H1 (cell line): ENCODE measurements at regions not wholly inside any gene's neighbourhood (a gene's known extent, or its start where the extent isn't known, plus 50 kb on each side); places are given as distances from the start of the nearest gene placed in this dataset.

Experiments used
- CTCF ChIA-PET: fragments of 300-600 bp; sonication (Branson Sonifier 250); formaldehyde crosslinking; loops from one replicate; lab custom pipeline; 2021; ENCODE audit not compliant: partially characterized antibody; lab: Charles Lee
- POLR2A ChIA-PET: fragments of 300-600 bp; sonication (Branson Sonifier 250); formaldehyde crosslinking; loops from one replicate; lab custom pipeline; 2021; ENCODE audit warnings: inconsistent platforms; ENCODE audit not compliant: partially characterized antibody; lab: Charles Lee
- DNase-seq, 2 experiments: peaks; one replicate each; pipeline versions ENCODE4 v3.0.0 to v3.0.0-alpha.2; 2010 to 2022; ENCODE audit warnings: low spot score in 2 of 2, low read depth in 1 of 2, mixed read lengths in 1 of 2
- FAIRE-seq: peaks from 2 replicates; lab custom pipeline; 2011; peaks lifted over from hg19 to GRCh38; lab: Jason Lieb, UNC
- H2AFZ ChIP-seq: 2 replicates; pipeline ENCODE4 v1.8.1; 2012; ENCODE audit warnings: low read length, inconsistent platforms
- H2AK5ac ChIP-seq: 2 replicates; pipeline ENCODE4 v1.6.1; 2013; ENCODE audit warnings: low read depth, low read length
- H2BK120ac ChIP-seq: replicated peaks from 2 replicates; pipeline ENCODE3; 2013; ENCODE audit warnings: low read depth, low read length, inconsistent platforms
- H2BK12ac ChIP-seq: 2 replicates; pipeline ENCODE4 v1.6.1; 2013; ENCODE audit warnings: low read depth, low read length
- H2BK15ac ChIP-seq: 2 replicates; pipeline ENCODE4 v1.6.1; 2013; ENCODE audit warnings: low read length
- H2BK20ac ChIP-seq: 2 replicates; pipeline ENCODE4 v1.6.1; 2013; ENCODE audit warnings: low read length
- H2BK5ac ChIP-seq: 2 replicates; pipeline ENCODE4 v1.6.1; 2013; ENCODE audit warnings: low read depth, low read length
- H3K14ac ChIP-seq: 2 replicates; pipeline ENCODE4 v1.6.1; 2013; ENCODE audit warnings: inconsistent platforms; ENCODE audit not compliant: insufficient read length
- H3K18ac ChIP-seq: 2 replicates; pipeline ENCODE4 v1.6.1; 2013; ENCODE audit warnings: low read length; ENCODE audit errors: extremely low read depth
- H3K23ac ChIP-seq: 2 replicates; pipeline ENCODE4 v1.6.1; 2013; ENCODE audit warnings: inconsistent platforms; ENCODE audit not compliant: insufficient read length
- H3K23me2 ChIP-seq: 2 replicates; pipeline ENCODE4 v1.6.1; 2013; ENCODE audit warnings: low read depth, low read length
- H3K27ac ChIP-seq: 2 replicates; pipeline ENCODE4 v1.6.1; 2011; ENCODE audit warnings: low read depth, low read length, inconsistent platforms
- H3K27me3 ChIP-seq, 4 experiments: replicated peaks in 1 of 4; 1 replicate in 1 of 4; 2 replicates in 3 of 4; pipeline versions ENCODE4 v1.6.1 to v1.8.1; 2011 to 2013; ENCODE audit warnings: low read length in 3 of 4, mild to moderate bottlenecking in 3 of 4, inconsistent platforms in 2 of 4, mixed read lengths in 2 of 4, moderate library complexity in 1 of 4; ENCODE audit not compliant: control insufficient read depth in 3 of 4, insufficient read depth in 3 of 4; ENCODE audit errors: extremely low read depth in 1 of 4
- H3K36me3 ChIP-seq, 4 experiments: 2 replicates each; pipeline versions ENCODE4 v1.6.1 to v1.8.1; 2011 to 2013; ENCODE audit warnings: mild to moderate bottlenecking in 4 of 4, low read length in 3 of 4, moderate library complexity in 2 of 4, control low read depth in 1 of 4, inconsistent platforms in 1 of 4; ENCODE audit not compliant: insufficient read depth in 4 of 4, control insufficient read depth in 2 of 4
- H3K4ac ChIP-seq: replicated peaks from 2 replicates; pipeline ENCODE3; 2013; ENCODE audit warnings: low read length, low read depth, mixed read lengths, inconsistent platforms; ENCODE audit not compliant: insufficient read length
- H3K4me1 ChIP-seq, 4 experiments: replicated peaks in 1 of 4; 1 replicate in 1 of 4; 2 replicates in 3 of 4; pipeline versions ENCODE4 v1.6.1 to v1.8.1; 2011 to 2013; ENCODE audit warnings: low read length in 3 of 4, inconsistent platforms in 2 of 4, mixed read lengths in 1 of 4; ENCODE audit not compliant: insufficient read depth in 4 of 4, control insufficient read depth in 3 of 4
- H3K4me2 ChIP-seq, 2 experiments: 2 replicates each; pipeline versions ENCODE4 v1.6.1 to v1.8.1; 2011 to 2013; ENCODE audit warnings: low read depth in 2 of 2, low read length in 2 of 2, control low read depth in 1 of 2, inconsistent platforms in 1 of 2, mild to moderate bottlenecking in 1 of 2; ENCODE audit not compliant: insufficient read depth in 1 of 2
- H3K4me3 ChIP-seq, 4 experiments: fragments of 200-600, 300-600 bp in 1 of 4; sonication (generic), shearing (Covaris generic), sonication (Bioruptor Twin) in 1 of 4; 2 replicates each; pipeline versions ENCODE4 v1.5.1 to v1.8.1; 2011 to 2016; ENCODE audit warnings: low read length in 4 of 4, low read depth in 3 of 4, control low read depth in 2 of 4, inconsistent platforms in 2 of 4, mild to moderate bottlenecking in 2 of 4, mixed read lengths in 1 of 4, moderate library complexity in 1 of 4; ENCODE audit not compliant: insufficient read depth in 2 of 4; ENCODE audit errors: extremely low read depth in 1 of 4
- H3K56ac ChIP-seq: replicated peaks from 2 replicates; pipeline ENCODE3; 2013; ENCODE audit warnings: low read depth, mild to moderate bottlenecking, mixed read lengths, low read length, inconsistent platforms; ENCODE audit not compliant: insufficient read length
- H3K79me1 ChIP-seq: 2 replicates; pipeline ENCODE4 v1.6.1; 2013; ENCODE audit warnings: low read depth, low read length, control low read depth
- H3K79me2 ChIP-seq, 2 experiments: 2 replicates each; pipeline versions ENCODE4 v1.6.1 to v1.8.1; 2012 to 2013; ENCODE audit warnings: low read length in 2 of 2, mild to moderate bottlenecking in 2 of 2, inconsistent platforms in 1 of 2; ENCODE audit not compliant: insufficient read depth in 2 of 2, control insufficient read depth in 1 of 2
- H3K9ac ChIP-seq, 4 experiments: replicated peaks in 1 of 4; 1 replicate in 1 of 4; 2 replicates in 3 of 4; pipeline versions ENCODE4 v1.6.1 to v1.8.1; 2011 to 2013; ENCODE audit warnings: low read depth in 3 of 4, low read length in 3 of 4, control low read depth in 2 of 4, mild to moderate bottlenecking in 2 of 4, moderate library complexity in 2 of 4, inconsistent platforms in 1 of 4; ENCODE audit errors: extremely low read depth in 1 of 4
- H3K9me3 ChIP-seq, 2 experiments: 2 replicates each; pipeline versions ENCODE4 v1.6.1 to v1.8.1; 2012 to 2013; ENCODE audit warnings: mild to moderate bottlenecking in 2 of 2, moderate library complexity in 2 of 2, control low read depth in 1 of 2, inconsistent platforms in 1 of 2, low read depth in 1 of 2, low read length in 1 of 2, mixed read lengths in 1 of 2; ENCODE audit not compliant: insufficient read depth in 2 of 2
- H4K20me1 ChIP-seq, 2 experiments: replicated peaks in 1 of 2; 2 replicates each; pipeline versions ENCODE3 to v1.8.1; 2011 to 2013; ENCODE audit warnings: inconsistent platforms in 2 of 2, low read length in 2 of 2, mild to moderate bottlenecking in 1 of 2; ENCODE audit not compliant: insufficient read depth in 2 of 2, control insufficient read depth in 1 of 2
- H4K5ac ChIP-seq: 2 replicates; pipeline ENCODE4 v1.6.1; 2013; ENCODE audit warnings: low read length, low read depth, mixed read lengths, inconsistent platforms; ENCODE audit not compliant: insufficient read length
- H4K8ac ChIP-seq: 2 replicates; pipeline ENCODE4 v1.8.0; 2013; ENCODE audit warnings: mild to moderate bottlenecking, moderate library complexity, low read length, inconsistent platforms; ENCODE audit not compliant: insufficient read depth; ENCODE audit errors: extremely low read depth
- H4K91ac ChIP-seq: replicated peaks from 2 replicates; pipeline ENCODE3; 2013; ENCODE audit warnings: low read length, mixed read lengths, inconsistent platforms; ENCODE audit not compliant: insufficient read length
- CEBPB ChIP-seq: IDR thresholded peaks from 2 replicates; pipeline ENCODE4 v1.6.1; 2012; ENCODE audit warnings: low read depth, low read length
- CHD1 ChIP-seq: IDR thresholded peaks from 2 replicates; pipeline ENCODE4 v1.6.1; 2012; ENCODE audit warnings: low read depth, low read length, improper control_type of control experiment
- EGR1 ChIP-seq: IDR thresholded peaks from 2 replicates; pipeline ENCODE4 v1.6.1; 2011; ENCODE audit warnings: low read depth, low read length, borderline replicate concordance
- FOSL1 ChIP-seq: IDR thresholded peaks from 2 replicates; pipeline ENCODE4 v1.6.1; 2011; ENCODE audit warnings: mild to moderate bottlenecking, low read depth, low read length, moderate library complexity; ENCODE audit not compliant: insufficient read depth
- PHF8 ChIP-seq: fragments of 200-600 bp; sonication (generic); conservative IDR thresholded peaks from 2 replicates; pipeline ENCODE4 v1.7.1; 2012; ENCODE audit warnings: low read depth, mild to moderate bottlenecking, inconsistent platforms, low read length, moderate library complexity
- SIRT6 ChIP-seq: IDR thresholded peaks from one replicate; pipeline ENCODE4 v1.7.1; 2012; ENCODE audit warnings: low read length, inconsistent platforms
- TEAD4 ChIP-seq: IDR thresholded peaks from 2 replicates; pipeline ENCODE4 v1.6.1; 2012; ENCODE audit warnings: low read depth, low read length, inconsistent platforms, mixed read lengths
- ZNF274 ChIP-seq: IDR thresholded peaks from 2 replicates; pipeline ENCODE4 v1.7.0; 2012; ENCODE audit warnings: low read length, borderline replicate concordance; ENCODE audit errors: extremely low read depth
- whole genome bisulfite sequencing, 2 experiments: shearing (Covaris generic) in 1 of 2; methylation state at CpG; one replicate each; pipeline versions ENCODE4 v1.1.6 to v1.1.7; 2013 to 2015; ENCODE audit warnings: low lambda C conversion rate in 2 of 2, mixed read lengths in 2 of 2, inconsistent platforms in 1 of 2, low coverage in 1 of 2, missing lambda C conversion rate in 1 of 2; ENCODE audit not compliant: insufficient replicate concordance in 2 of 2, insufficient coverage in 1 of 2, insufficient read length in 1 of 2; ENCODE audit errors: extremely low coverage in 1 of 2, missing lambda C conversion rate in 1 of 2; 5-methylcytosine and 5-hydroxymethylcytosine counted together
- TF ChIP-seq, protein P1 (sequence below): IDR thresholded peaks from 2 replicates; pipeline ENCODE4 v1.6.1; 2011; ENCODE audit warnings: low read depth, mild to moderate bottlenecking, low read length; ENCODE audit not compliant: insufficient read depth

DNA sequence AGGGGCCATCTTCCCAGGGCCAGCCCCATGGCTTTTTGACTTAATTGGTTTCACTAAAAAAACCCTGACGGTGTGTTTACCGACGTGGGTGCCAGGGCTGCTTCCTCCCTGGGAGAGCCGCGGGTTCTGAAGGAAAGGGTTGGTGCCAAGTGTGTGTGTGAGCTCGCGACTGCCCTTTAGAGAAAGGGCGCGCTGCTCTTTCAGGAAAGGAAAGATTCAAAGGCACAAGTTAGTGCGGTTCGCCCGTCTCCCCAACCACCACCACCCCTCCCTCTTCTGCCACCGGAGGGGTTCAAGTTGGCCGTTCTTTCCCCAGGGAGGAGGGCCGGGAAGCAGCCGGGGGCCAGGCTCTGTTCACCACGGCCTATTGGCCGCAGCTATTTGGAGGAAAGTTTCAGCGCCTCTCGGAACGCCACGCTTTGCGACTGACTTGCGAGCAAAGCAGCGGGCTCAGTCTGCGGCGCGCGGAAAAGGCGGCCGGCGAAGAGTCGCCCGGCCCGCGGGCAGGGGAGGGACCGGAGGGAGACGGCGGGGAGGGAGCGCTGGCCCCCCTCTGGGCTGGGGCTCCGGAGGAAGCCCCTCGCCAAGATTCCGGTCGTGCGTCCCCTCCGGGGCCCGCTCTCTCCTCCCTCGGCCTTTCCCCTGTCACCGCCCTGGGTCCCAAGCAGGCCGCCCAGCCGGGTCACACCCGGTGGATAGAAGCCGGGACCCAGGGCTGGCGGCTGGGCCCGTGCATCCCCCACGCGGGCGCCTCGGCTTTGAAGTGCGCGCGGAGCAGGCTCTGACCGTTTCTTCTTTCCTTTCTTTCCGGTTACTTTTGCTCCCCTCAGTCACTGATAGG lies 165.9 kb upstream of the PPP1R3A start:
- Histone ChIP-seq H3K27me3 (peaks cover 34 to 71% (median 56%) of the 10 kb centered on the region in 4 experiments), H3K27ac (no peak overlapping the region), H4K5ac (no peak overlapping the region), H2AFZ (peak overlapping the region; percentile 97), H3K4me1 (peaks cover 3 to 12% (median 7%) of the 10 kb centered on the region in 4 experiments), H3K56ac (no peak overlapping the region), H3K79me2 (no peaks in the 10 kb centered on the region), H3K9ac (peak overlapping the region in 3 of 4 experiments; percentile 43 to 81 (median 50); a peak in 5 of 7 replicates), H2BK5ac (peak overlapping the region; percentile 8; the same call in 1 of the 2 replicates), H2BK20ac (0 out of 2 replicates have a peak overlapping the region, but pooled peaks have one; percentile 18), H2BK12ac (peak overlapping the region; percentile 84), H4K20me1 (no peaks in the 10 kb centered on the region), H4K91ac (no peak overlapping the region), H2AK5ac (no peak overlapping the region), H3K4me3 (peak overlapping the region; percentile 62 to 71 (median 69)), H3K23ac (no peak overlapping the region), H3K18ac (peak overlapping the region; percentile 83), H3K4ac (no peak overlapping the region), H3K4me2 (peak overlapping the region; percentile 83 to 100), H4K8ac (peak overlapping the region; percentile 87; the same call in 1 of the 2 replicates), H2BK15ac (no peak overlapping the region), H3K79me1 (no peaks in the 10 kb centered on the region), H2BK120ac (no peak overlapping the region), H3K23me2 (peaks cover 40% of the 10 kb centered on the region), H3K36me3 (no peaks in the 10 kb centered on the region; a peak in 1 of 8 replicates), H3K9me3 (no peaks in the 10 kb centered on the region), H3K14ac (no peak overlapping the region)
- POLR2A ChIA-PET, result interaction anchor here (0.6 kb wide), 1 partner anchor 267 kb away, joined by 3 read pairs; no protein-coding TSS in a partner anchor
- DNase-seq (peak in 1 of 2 experiments; percentile 80), FAIRE-seq (no peak)
- 1% methylated on average over 29 of the region's 64 CpGs; no CpG with 5 or more reads in 1 of the 2 experiments for WGBS, 2 experiments
- CTCF ChIA-PET, result interaction anchor here (0.8 to 1.2 kb wide), 5 partner anchors 9 to 1595 kb away, joined by 3 read pairs; no protein-coding TSS in a partner anchor
- TF ChIP-seq, protein P1, sequence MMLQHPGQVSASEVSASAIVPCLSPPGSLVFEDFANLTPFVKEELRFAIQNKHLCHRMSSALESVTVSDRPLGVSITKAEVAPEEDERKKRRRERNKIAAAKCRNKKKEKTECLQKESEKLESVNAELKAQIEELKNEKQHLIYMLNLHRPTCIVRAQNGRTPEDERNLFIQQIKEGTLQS, result no peak
- TF ChIP-seq CHD1, result no peak
- no peak for TF ChIP-seq SIRT6
- no peak for TF ChIP-seq TEAD4
- no peak for TF ChIP-seq ZNF274
- no peak for TF ChIP-seq FOSL1
- TF ChIP-seq PHF8, result 0 out of 2 replicates have a peak, but pooled peaks have one; percentile 28
- TF ChIP-seq CEBPB, result no peak
- TF ChIP-seq EGR1, result no peak
